Neuronal stem cell (in vitro differentiated cells): ENCODE measurements at regions not wholly inside any gene's neighbourhood (a gene's known extent, or its start where the extent isn't known, plus 50 kb on each side); places are given as distances from the start of the nearest gene placed in this dataset.

Experiments used
- DNase-seq: peaks from one replicate; pipeline ENCODE4 v3.0.0-alpha.2; 2013; ENCODE audit warnings: low spot score
- H2AFZ ChIP-seq: one replicate; pipeline ENCODE4 v1.6.1; 2013; ENCODE audit warnings: mild to moderate bottlenecking, low read length, inconsistent platforms
- H2AK5ac ChIP-seq: 2 replicates; pipeline ENCODE4 v1.6.1; 2013; ENCODE audit warnings: low read depth, mild to moderate bottlenecking, inconsistent platforms, low read length, moderate library complexity, mixed read lengths
- H2BK120ac ChIP-seq: 2 replicates; pipeline ENCODE4 v1.6.1; 2013; ENCODE audit warnings: low read depth, mild to moderate bottlenecking, inconsistent platforms, low read length, moderate library complexity, mixed read lengths
- H2BK12ac ChIP-seq: one replicate; pipeline ENCODE4 v1.6.1; 2013; ENCODE audit warnings: low read length, inconsistent platforms
- H2BK15ac ChIP-seq: 2 replicates; pipeline ENCODE4 v1.6.1; 2013; ENCODE audit warnings: mild to moderate bottlenecking, low read length, inconsistent platforms, mixed read lengths
- H2BK5ac ChIP-seq: one replicate; pipeline ENCODE4 v1.6.1; 2013; ENCODE audit warnings: inconsistent platforms, mild to moderate bottlenecking, low read length, moderate library complexity
- H3K14ac ChIP-seq: one replicate; pipeline ENCODE4 v1.6.1; 2013; ENCODE audit warnings: low read length, inconsistent platforms
- H3K18ac ChIP-seq: 2 replicates; pipeline ENCODE4 v1.6.1; 2013; ENCODE audit warnings: low read length, inconsistent platforms
- H3K23ac ChIP-seq: 2 replicates; pipeline ENCODE4 v1.6.1; 2013; ENCODE audit warnings: low read depth, mild to moderate bottlenecking, mixed read lengths, low read length, inconsistent platforms; ENCODE audit not compliant: poor library complexity
- H3K27ac ChIP-seq: replicated peaks from 3 replicates; pipeline ENCODE4 v1.5.1; 2013; ENCODE audit warnings: low read length, inconsistent platforms
- H3K27me3 ChIP-seq, 3 experiments: 2 replicates each; pipeline ENCODE4 v1.6.1; 2013; ENCODE audit warnings: low read length in 3 of 3, mild to moderate bottlenecking in 2 of 3, inconsistent platforms in 1 of 3, low read depth in 1 of 3, mixed read lengths in 1 of 3, moderate library complexity in 1 of 3; ENCODE audit not compliant: control insufficient read depth in 3 of 3, insufficient read depth in 3 of 3
- H3K36me3 ChIP-seq, 2 donors: replicated peaks in 1 of 2; 2 replicates each; pipeline ENCODE4 v1.6.1; 2013; ENCODE audit warnings: low read length in 2 of 2; ENCODE audit not compliant: control insufficient read depth in 2 of 2, insufficient read depth in 2 of 2
- H3K4ac ChIP-seq: 2 replicates; pipeline ENCODE4 v1.6.1; 2013; ENCODE audit warnings: inconsistent platforms, mild to moderate bottlenecking, low read length, moderate library complexity
- H3K4me1 ChIP-seq, 2 donors: 1 replicate in 1 of 2; 2 replicates in 1 of 2; pipeline ENCODE4 v1.6.1; 2013; ENCODE audit warnings: low read length in 2 of 2, low read depth in 1 of 2; ENCODE audit not compliant: control insufficient read depth in 2 of 2, insufficient read depth in 1 of 2
- H3K4me2 ChIP-seq: one replicate; pipeline ENCODE4 v1.6.1; 2013; ENCODE audit warnings: mild to moderate bottlenecking, low read length, inconsistent platforms; ENCODE audit not compliant: insufficient read depth, poor library complexity, severe bottlenecking
- H3K4me3 ChIP-seq, 2 donors: 2 replicates each; pipeline ENCODE4 v1.5.1; 2013; ENCODE audit warnings: low read length in 2 of 2, mild to moderate bottlenecking in 2 of 2, inconsistent platforms in 1 of 2, moderate library complexity in 1 of 2
- H3K79me1 ChIP-seq: one replicate; pipeline ENCODE4 v1.6.1; 2013; ENCODE audit warnings: low read depth, mild to moderate bottlenecking, inconsistent platforms, low read length, moderate library complexity
- H3K9ac ChIP-seq: one replicate; pipeline ENCODE4 v1.6.1; 2013; ENCODE audit warnings: mild to moderate bottlenecking, low read depth, low read length, inconsistent platforms; ENCODE audit not compliant: poor library complexity
- H3K9me3 ChIP-seq, 2 donors: replicated peaks in 1 of 2; 2 replicates each; pipeline versions ENCODE3 to v1.6.1; 2013; ENCODE audit warnings: low read length in 2 of 2, mild to moderate bottlenecking in 2 of 2, inconsistent platforms in 1 of 2, low read depth in 1 of 2, mixed read lengths in 1 of 2, moderate library complexity in 1 of 2; ENCODE audit not compliant: control insufficient read depth in 2 of 2, insufficient read depth in 1 of 2
- H4K8ac ChIP-seq: one replicate; pipeline ENCODE4 v1.6.1; 2013; ENCODE audit warnings: low read depth, mild to moderate bottlenecking, inconsistent platforms, low read length, moderate library complexity
- H4K91ac ChIP-seq: one replicate; pipeline ENCODE4 v1.6.1; 2013; ENCODE audit warnings: low read length, low read depth, mild to moderate bottlenecking, inconsistent platforms; ENCODE audit not compliant: poor library complexity
- WGBS, 2 donors: extraction: QIAGEN DNeasy Blood & Tissue Kit; methylation state at CpG; one replicate each; pipeline ENCODE4 v1.1.7; 2013; ENCODE audit warnings: missing lambda C conversion rate in 2 of 2, mixed read lengths in 1 of 2; ENCODE audit not compliant: insufficient read length in 2 of 2, insufficient replicate concordance in 1 of 2; ENCODE audit errors: extremely low coverage in 2 of 2; 5-methylcytosine and 5-hydroxymethylcytosine counted together

- no peak overlapping the region for H3K4ac ChIP-seq
- H3K36me3 ChIP-seq, result peaks cover 0 to 3% of the 10 kb centered on the region in 2 donors
- no peak overlapping the region for H2BK15ac ChIP-seq
- WGBS, 2 donors, result no CpG with 5 or more reads among the region's 2 CpGs
- H2BK120ac ChIP-seq, result no peak overlapping the region
- no peak for DNase-seq
- H3K79me1 ChIP-seq, result no peaks in the 10 kb centered on the region
- H2AK5ac ChIP-seq, result no peak overlapping the region
- H3K4me2 ChIP-seq, result no peak overlapping the region
- no peak overlapping the region for H4K91ac ChIP-seq
- H2AFZ ChIP-seq, result no peak overlapping the region
- H2BK5ac ChIP-seq, result no peak overlapping the region
- H3K14ac ChIP-seq, result no peak overlapping the region
- no peak overlapping the region for H3K18ac ChIP-seq
- no peaks in the 10 kb centered on the region for H3K27me3 ChIP-seq
- H3K4me1 ChIP-seq, result no peaks in the 10 kb centered on the region
- H3K27ac ChIP-seq, result no peak overlapping the region
- no peak overlapping the region for H2BK12ac ChIP-seq
- H3K23ac ChIP-seq, result no peak overlapping the region
- no peaks in the 10 kb centered on the region for H3K9me3 ChIP-seq
- no peak overlapping the region for H3K4me3 ChIP-seq
- H3K9ac ChIP-seq, result no peak overlapping the region
- no peak overlapping the region for H4K8ac ChIP-seq
Observed at GRCh38 chr3:141434255-141434654, 52.6 kb upstream of the RASA2 start.

GRCh38 chr3:141436180-141436579 lies 50.6 kb upstream of the RASA2 start:
- H3K23ac ChIP-seq, result no peak overlapping the region
- no peaks in the 10 kb centered on the region for H3K9me3 ChIP-seq
- no peak for DNase-seq
- H3K79me1 ChIP-seq, result no peaks in the 10 kb centered on the region
- no peak overlapping the region for H2BK12ac ChIP-seq
- H2AFZ ChIP-seq, result no peak overlapping the region
- H3K4ac ChIP-seq, result no peak overlapping the region
- no peak overlapping the region for H2BK5ac ChIP-seq
- no peak overlapping the region for H2AK5ac ChIP-seq
- no peak overlapping the region for H2BK120ac ChIP-seq
- WGBS, 2 donors, result no CpG with 5 or more reads among the region's 3 CpGs
- H3K27ac ChIP-seq, result no peak overlapping the region
- H3K9ac ChIP-seq, result no peak overlapping the region
- H4K91ac ChIP-seq, result no peak overlapping the region
- H4K8ac ChIP-seq, result no peak overlapping the region
- H3K27me3 ChIP-seq, result no peaks in the 10 kb centered on the region
- no peak overlapping the region for H3K4me3 ChIP-seq
- no peak overlapping the region for H3K4me2 ChIP-seq
- no peak overlapping the region for H3K14ac ChIP-seq
- peaks cover 3 to 7% of the 10 kb centered on the region in 2 donors for H3K4me1 ChIP-seq
- H3K18ac ChIP-seq, result no peak overlapping the region
- no peak overlapping the region for H2BK15ac ChIP-seq
- peaks cover 0 to 3% of the 10 kb centered on the region in 2 donors for H3K36me3 ChIP-seq
